Liver (tissue), 8 donors: ENCODE measurements at regions not wholly inside any gene's neighbourhood (a gene's known extent, or its start where the extent isn't known, plus 50 kb on each side); places are given as distances from the start of the nearest gene placed in this dataset.

Experiments
- DNase-seq: peaks from one replicate; pipeline ENCODE4 v3.0.0-alpha.2; 2017; ENCODE audit warnings: low spot score
- H3K27ac ChIP-seq, 2 donors: one replicate each; pipeline ENCODE4 v1.7.0; 2013; ENCODE audit warnings: inconsistent platforms in 2 of 2, low read length in 2 of 2, control low read depth in 1 of 2, low read depth in 1 of 2, mild to moderate bottlenecking in 1 of 2
- H3K27me3 ChIP-seq, 4 donors: one replicate each; pipeline versions ENCODE4 v1.6.1 to v1.7.0; 2013; ENCODE audit warnings: low read length in 3 of 4, inconsistent platforms in 1 of 4, mild to moderate bottlenecking in 1 of 4, moderate library complexity in 1 of 4; ENCODE audit not compliant: control insufficient read depth in 4 of 4, insufficient read depth in 4 of 4
- H3K36me3 ChIP-seq, 4 donors: one replicate each; pipeline versions ENCODE4 v1.6.1 to v1.7.0; 2013; ENCODE audit warnings: low read length in 3 of 4, mild to moderate bottlenecking in 3 of 4, low read depth in 1 of 4, moderate library complexity in 1 of 4; ENCODE audit not compliant: control insufficient read depth in 4 of 4, insufficient read depth in 3 of 4
- H3K4me1 ChIP-seq, 4 donors: one replicate each; pipeline versions ENCODE4 v1.6.1 to v1.7.0; 2013; ENCODE audit warnings: low read length in 3 of 4, mild to moderate bottlenecking in 3 of 4, moderate library complexity in 1 of 4; ENCODE audit not compliant: control insufficient read depth in 4 of 4, insufficient read depth in 4 of 4
- H3K4me3 ChIP-seq, 3 donors: one replicate each; pipeline versions ENCODE4 v1.6.1 to v1.7.0; 2013; ENCODE audit warnings: low read length in 3 of 3, control low read depth in 1 of 3, low read depth in 1 of 3, mild to moderate bottlenecking in 1 of 3
- H3K9ac ChIP-seq, 2 donors: one replicate each; pipeline ENCODE4 v1.7.0; 2013; ENCODE audit warnings: low read length in 2 of 2, mild to moderate bottlenecking in 2 of 2, moderate library complexity in 2 of 2, control low read depth in 1 of 2, low read depth in 1 of 2
- H3K9me3 ChIP-seq, 4 donors: one replicate each; pipeline versions ENCODE4 v1.6.1 to v1.7.0; 2013; ENCODE audit warnings: low read length in 3 of 4; ENCODE audit not compliant: control insufficient read depth in 4 of 4
- ATF3 ChIP-seq: IDR thresholded peaks from 2 replicates; pipeline ENCODE4 v1.6.1; 2016; ENCODE audit warnings: antibody characterized with exemption
- CTCF ChIP-seq: fragments of 150-350 bp; IDR thresholded peaks from 2 replicates; pipeline ENCODE4 v1.5.1; 2017; ENCODE audit warnings: improper control_type of control experiment, low read depth, low read length; ENCODE audit not compliant: missing input control
- EGR1 ChIP-seq, 2 donors: IDR thresholded peaks; 2 replicates each; pipeline ENCODE4 v1.6.1; 2016 to 2018; ENCODE audit warnings: antibody characterized with exemption in 2 of 2, low read depth in 2 of 2
- FOXA1 ChIP-seq: IDR thresholded peaks from 2 replicates; pipeline ENCODE4 v1.6.1; 2016; ENCODE audit warnings: antibody characterized with exemption
- FOXA2 ChIP-seq: IDR thresholded peaks from 2 replicates; pipeline ENCODE4 v1.6.1; 2016; ENCODE audit warnings: antibody characterized with exemption
- GABPA ChIP-seq, 2 donors: IDR thresholded peaks in 1 of 2; conservative IDR thresholded peaks in 1 of 2; 2 replicates each; pipeline ENCODE4 v1.6.1; 2016; ENCODE audit warnings: antibody characterized with exemption in 2 of 2, mild to moderate bottlenecking in 1 of 2, moderate library complexity in 1 of 2
- HNF4A ChIP-seq, 2 donors: conservative IDR thresholded peaks; 2 replicates each; pipeline ENCODE4 v1.6.1; 2016; ENCODE audit warnings: antibody characterized with exemption in 2 of 2, mild to moderate bottlenecking in 2 of 2
- HNF4G ChIP-seq: IDR thresholded peaks from 2 replicates; pipeline ENCODE4 v1.6.1; 2016; ENCODE audit warnings: antibody characterized with exemption
- JUND ChIP-seq, 2 donors: IDR thresholded peaks; 2 replicates each; pipeline ENCODE4 v1.6.1; 2016; ENCODE audit warnings: antibody characterized with exemption in 2 of 2
- MAX ChIP-seq: IDR thresholded peaks from 2 replicates; pipeline ENCODE4 v1.6.1; 2016; ENCODE audit warnings: antibody characterized with exemption
- NR2F2 ChIP-seq: IDR thresholded peaks from 2 replicates; pipeline ENCODE4 v1.6.1; 2016; ENCODE audit warnings: antibody characterized with exemption
- RAD21 ChIP-seq, 2 donors: IDR thresholded peaks; 2 replicates each; pipeline ENCODE4 v1.6.1; 2016; ENCODE audit warnings: antibody characterized with exemption in 2 of 2, mild to moderate bottlenecking in 2 of 2
- REST ChIP-seq: IDR thresholded peaks from 2 replicates; pipeline ENCODE4 v1.6.1; 2016; ENCODE audit warnings: antibody characterized with exemption, mild to moderate bottlenecking
- RXRA ChIP-seq, 2 donors: IDR thresholded peaks; 2 replicates each; pipeline ENCODE4 v1.6.1; 2017 to 2018; ENCODE audit warnings: antibody characterized with exemption in 2 of 2, mild to moderate bottlenecking in 1 of 2
- SP1 ChIP-seq: IDR thresholded peaks from 2 replicates; pipeline ENCODE4 v1.6.1; 2018; ENCODE audit warnings: antibody characterized with exemption, mild to moderate bottlenecking
- TAF1 ChIP-seq: conservative IDR thresholded peaks from 2 replicates; pipeline ENCODE4 v1.6.1; 2016; ENCODE audit warnings: antibody characterized with exemption, mild to moderate bottlenecking
- YY1 ChIP-seq: IDR thresholded peaks from 2 replicates; pipeline ENCODE4 v1.6.1; 2016; ENCODE audit warnings: antibody characterized with exemption, mild to moderate bottlenecking
- ZBTB33 ChIP-seq: IDR thresholded peaks from 2 replicates; pipeline ENCODE4 v1.6.1; 2016; ENCODE audit warnings: antibody characterized with exemption
- WGBS: extraction: QIAGEN DNeasy Blood & Tissue Kit; methylation state at CpG from one replicate; pipeline ENCODE4 v1.1.7; 2013; 5-methylcytosine and 5-hydroxymethylcytosine counted together
- donor health status: healthy.
- donor health status: healthy.
- donor health status: healthy.
- donor health status: healthy.
- donor health status: healthy.

GRCh38 chr16:77066896-77067496 lies 124.0 kb upstream of the MON1B start:
- WGBS, result 70% methylated on average over 9 of the region's 9 CpGs
- Histone ChIP-seq H3K4me1 (no peaks in the 10 kb centered on the region), H3K27ac (no peak overlapping the region), H3K27me3 (no peaks in the 10 kb centered on the region), H3K4me3 (no peak overlapping the region), H3K36me3 (no peaks in the 10 kb centered on the region), H3K9ac (no peak overlapping the region), H3K9me3 (no peaks in the 10 kb centered on the region)
- TF ChIP-seq NR2F2 (no peak), EGR1 (IDR thresholded peaks at IDR 0.05; ENCODE audit: low read depth in 2 of 2) (no peak), MAX (no peak), CTCF (no peak), YY1 (no peak), ZBTB33 (no peak), FOXA2 (no peak), REST (no peak), TAF1 (no peak), SP1 (no peak), JUND (IDR thresholded peaks at IDR 0.05) (no peak), ATF3 (no peak), RAD21 (IDR thresholded peaks at IDR 0.05) (no peak), GABPA (IDR thresholded peaks at IDR 0.05 in 1 of 2, conservative IDR thresholded peaks at IDR 0.05 in 1 of 2) (no peak), RXRA (IDR thresholded peaks at IDR 0.05) (no peak), HNF4G (no peak), FOXA1 (no peak), HNF4A (conservative IDR thresholded peaks at IDR 0.05) (no peak)
- no peak for DNase-seq
